ENCODE measurements at regions not wholly inside any gene's neighbourhood (a gene's known extent, or its start where the extent isn't known, plus 50 kb on each side); places are given as distances from the start of the nearest gene placed in this dataset.

- no peak for TF ChIP-seq CTCF (conservative IDR thresholded peaks at IDR 0.05)
- Mint-ChIP-seq H3K4me1 (ENCODE audit: unreplicated experiment) (peaks cover 4% of the 10 kb centered on the region), H3K27me3 (no peaks in the 10 kb centered on the region), H3K27ac (no peak overlapping the region), H3K9me3 (peaks cover 4% of the 10 kb centered on the region), H3K36me3 (no peaks in the 10 kb centered on the region), H3K4me3 (no peak overlapping the region)
- no peak for DNase-seq (ENCODE audit: extremely low spot score, unreplicated experiment)
Measured at GRCh38 chr6:130298258-130298657, 67.6 kb upstream of the TMEM200A start.

GRCh38 chr6:130296854-130297253, 69.0 kb upstream of the TMEM200A start:
- no peak overlapping the region for H3K27ac Mint-ChIP-seq
- H3K9me3 Mint-ChIP-seq, result no peaks in the 10 kb centered on the region
- H3K4me1 Mint-ChIP-seq (ENCODE audit: unreplicated experiment), result peaks cover 4% of the 10 kb centered on the region
- H3K36me3 Mint-ChIP-seq, result no peaks in the 10 kb centered on the region
- TF ChIP-seq CTCF (conservative IDR thresholded peaks at IDR 0.05), result no peak
- no peaks in the 10 kb centered on the region for H3K27me3 Mint-ChIP-seq
- no peak for DNase-seq (ENCODE audit: extremely low spot score, unreplicated experiment)
- H3K4me3 Mint-ChIP-seq, result no peak overlapping the region

GRCh38 chr6:130293800-130294199, 71.0 kb upstream of the SAMD3 start:
- Mint-ChIP-seq H3K4me1 (ENCODE audit: unreplicated experiment) (peaks cover 4% of the 10 kb centered on the region), H3K36me3 (no peaks in the 10 kb centered on the region), H3K27ac (no peak overlapping the region), H3K27me3 (no peaks in the 10 kb centered on the region), H3K9me3 (no peaks in the 10 kb centered on the region), H3K4me3 (no peak overlapping the region)
- DNase-seq (ENCODE audit: extremely low spot score, unreplicated experiment), result no peak
- TF ChIP-seq CTCF (conservative IDR thresholded peaks at IDR 0.05), result peak; percentile 73

- no peaks in the 10 kb centered on the region for H3K27me3 Mint-ChIP-seq
- no peaks in the 10 kb centered on the region for H3K9me3 Mint-ChIP-seq
- H3K36me3 Mint-ChIP-seq, result no peaks in the 10 kb centered on the region
- TF ChIP-seq CTCF (conservative IDR thresholded peaks at IDR 0.05), result no peak
- no peaks in the 10 kb centered on the region for H3K4me1 Mint-ChIP-seq (ENCODE audit: unreplicated experiment)
- H3K27ac Mint-ChIP-seq, result no peak overlapping the region
- DNase-seq (ENCODE audit: extremely low spot score, unreplicated experiment), result no peak
- no peak overlapping the region for H3K4me3 Mint-ChIP-seq
Measured at GRCh38 chr6:130288065-130288464, 65.3 kb upstream of the SAMD3 start.

- H3K36me3 Mint-ChIP-seq, result no peaks in the 10 kb centered on the region
- DNase-seq (ENCODE audit: extremely low spot score, unreplicated experiment), result no peak
- H3K4me3 Mint-ChIP-seq, result no peak overlapping the region
Measured at GRCh38 chr6:130282234-130282995, 59.7 kb upstream of the SAMD3 start.

More at GRCh38 chr6:130282234-130282995, 59.7 kb upstream of the SAMD3 start:
- Mint-ChIP-seq H3K27ac (no peak overlapping the region), H3K4me1 (ENCODE audit: unreplicated experiment) (peaks cover 8% of the 10 kb centered on the region), H3K27me3 (no peaks in the 10 kb centered on the region), H3K9me3 (peaks cover 6% of the 10 kb centered on the region)
- peak; percentile 36 for TF ChIP-seq CTCF (conservative IDR thresholded peaks at IDR 0.05)
